CD4-positive, alpha-beta T cell treated with Interleukin-2 at 100 ng/mL for 4 hours (primary cell): ENCODE measurements at regions not wholly inside any gene's neighbourhood (a gene's known extent, or its start where the extent isn't known, plus 50 kb on each side); places are given as distances from the start of the nearest gene placed in this dataset.

ENCODE experiments used
- DNase-seq: peaks from one replicate; pipeline ENCODE4 v3.0.0-alpha.2; 2020; ENCODE audit warnings: low spot score

GRCh38 chr3:43950775-43951174, 260.0 kb downstream of the ABHD5 start:
- DNase-seq = no peak

- DNase-seq = no peak
These were observed 261.1 kb downstream of the ABHD5 start for GRCh38 chr3:43951813-43952212.

GRCh38 chr3:43953380-43953779, 262.6 kb downstream of the ABHD5 start:
- no peak for DNase-seq

GRCh38 chr3:43953814-43954692, 263.3 kb downstream of the ABHD5 start:
- no peak for DNase-seq

- DNase-seq = no peak
These were observed 266.2 kb downstream of the ABHD5 start for GRCh38 chr3:43956945-43957344.

- DNase-seq = no peak
These were observed 266.8 kb downstream of the ABHD5 start for GRCh38 chr3:43957553-43957952.

- no peak for DNase-seq
These were observed 267.4 kb downstream of the ABHD5 start for GRCh38 chr3:43958005-43958770.

GRCh38 chr3:43958973-43959372, 268.2 kb downstream of the ABHD5 start:
- DNase-seq = no peak

GRCh38 chr3:43959498-43960447, 269.0 kb downstream of the ABHD5 start:
- DNase-seq = no peak

GRCh38 chr3:43960448-43960840, 269.7 kb downstream of the ABHD5 start:
- DNase-seq = no peak

GRCh38 chr3:43962043-43962442, 271.3 kb downstream of the ABHD5 start:
- DNase-seq = no peak

GRCh38 chr3:43963208-43963607, 272.5 kb downstream of the ABHD5 start:
- DNase-seq = no peak

- DNase-seq = no peak
These were observed 273.9 kb downstream of the ABHD5 start for GRCh38 chr3:43964640-43965039.

GRCh38 chr3:43965656-43966055, 274.9 kb downstream of the ABHD5 start:
- no peak for DNase-seq

- DNase-seq = no peak
These were observed 275.4 kb downstream of the ABHD5 start for GRCh38 chr3:43966126-43966525.

- DNase-seq = no peak
These were observed 275.2 kb upstream of the TOPAZ1 start for GRCh38 chr3:43966530-43966929.

GRCh38 chr3:43968465-43968864, 273.2 kb upstream of the TOPAZ1 start:
- no peak for DNase-seq

- no peak for DNase-seq
These were observed 271.7 kb upstream of the TOPAZ1 start for GRCh38 chr3:43969944-43970343.

GRCh38 chr3:43970351-43970750, 271.3 kb upstream of the TOPAZ1 start:
- no peak for DNase-seq

- no peak for DNase-seq
These were observed 270.8 kb upstream of the TOPAZ1 start for GRCh38 chr3:43970920-43971319.

- no peak for DNase-seq
These were observed 270.2 kb upstream of the TOPAZ1 start for GRCh38 chr3:43971486-43971885.

GRCh38 chr3:43978708-43979107, 263.0 kb upstream of the TOPAZ1 start:
- DNase-seq = no peak
